Activated naive CD4-positive, alpha-beta T cell treated with Interleukin-2 at 50 U/mL for 16 hours (primary cell): ENCODE measurements at regions not wholly inside any gene's neighbourhood (a gene's known extent, or its start where the extent isn't known, plus 50 kb on each side); places are given as distances from the start of the nearest gene placed in this dataset.
"Not testable (repeated sequence)": the region's sequence is repeated elsewhere in the genome, so short reads cannot be mapped to it uniquely, and the experiment has no call there.

ENCODE experiments used
- DNase-seq: peaks from one replicate; pipeline ENCODE4 v3.0.0-alpha.2; 2020

GRCh38 chr2:128641421-128642080 is 322.9 kb upstream of the HS6ST1 start:
- DNase-seq = no peak

GRCh38 chr2:128642316-128642715 is 323.6 kb upstream of the HS6ST1 start:
- no peak for DNase-seq

GRCh38 chr2:128642821-128643220 is 324.2 kb upstream of the HS6ST1 start:
- no peak for DNase-seq

- no peak for DNase-seq
These were observed 324.8 kb upstream of the HS6ST1 start for GRCh38 chr2:128643221-128644065.

- no peak for DNase-seq
These were observed 325.5 kb upstream of the HS6ST1 start for GRCh38 chr2:128644156-128644555.

- no peak for DNase-seq
These were observed 326.1 kb upstream of the HS6ST1 start for GRCh38 chr2:128644718-128645256.

- no peak for DNase-seq
These were observed 327.0 kb upstream of the HS6ST1 start for GRCh38 chr2:128645631-128646030.

- DNase-seq = no peak
These were observed 327.4 kb upstream of the HS6ST1 start for GRCh38 chr2:128646091-128646490.

GRCh38 chr2:128646691-128647090 is 328.0 kb upstream of the HS6ST1 start:
- DNase-seq = no peak

- DNase-seq = no peak
These were observed 332.3 kb upstream of the HS6ST1 start for GRCh38 chr2:128651000-128651399.

GRCh38 chr2:128654408-128654807 is 335.7 kb upstream of the HS6ST1 start:
- DNase-seq = no peak

- no peak for DNase-seq
These were observed 342.2 kb upstream of the HS6ST1 start for GRCh38 chr2:128660836-128661235.

- DNase-seq = no peak
These were observed 342.6 kb upstream of the HS6ST1 start for GRCh38 chr2:128661311-128661710.

- no peak for DNase-seq
These were observed 343.4 kb upstream of the HS6ST1 start for GRCh38 chr2:128662051-128662471.

- DNase-seq = no peak
These were observed 344.8 kb upstream of the HS6ST1 start for GRCh38 chr2:128663371-128664050.

GRCh38 chr2:128664499-128664971 is 345.9 kb upstream of the HS6ST1 start:
- no peak for DNase-seq

- DNase-seq = no peak
These were observed 346.4 kb upstream of the HS6ST1 start for GRCh38 chr2:128665113-128665512.

GRCh38 chr2:128666596-128666995 is 347.9 kb upstream of the HS6ST1 start:
- no peak for DNase-seq

GRCh38 chr2:128667391-128667790 is 348.7 kb upstream of the HS6ST1 start:
- no peak for DNase-seq

GRCh38 chr2:128668946-128669345 is 350.3 kb upstream of the HS6ST1 start:
- no peak for DNase-seq

- DNase-seq = no peak
These were observed 351.4 kb upstream of the HS6ST1 start for GRCh38 chr2:128670066-128670465.

- not testable (repeated sequence) for DNase-seq
These were observed 353.5 kb upstream of the HS6ST1 start for GRCh38 chr2:128671981-128672757.
